GM12892 (cell line): ENCODE measurements at regions not wholly inside any gene's neighbourhood (a gene's known extent, or its start where the extent isn't known, plus 50 kb on each side); places are given as distances from the start of the nearest gene placed in this dataset.
"Not testable (repeated sequence)": the region's sequence is repeated elsewhere in the genome, so short reads cannot be mapped to it uniquely, and the experiment has no call there.

Source experiments
- DNase-seq: peaks from one replicate; pipeline ENCODE4 v3.0.0; 2011; ENCODE audit not compliant: insufficient read length
- FAIRE-seq: peaks from 2 replicates; lab custom pipeline; 2011; peaks lifted over from hg19 to GRCh38; lab: Jason Lieb, UNC
- POLR2A ChIP-seq: IDR thresholded peaks from 2 replicates; pipeline ENCODE4 v1.6.1; 2011; ENCODE audit warnings: low read depth, low read length, control low read depth
- POLR2AphosphoS5 ChIP-seq: IDR thresholded peaks from 2 replicates; pipeline ENCODE4 v1.6.1; 2011; ENCODE audit warnings: low read depth, low read length, control low read depth
- TAF1 ChIP-seq: IDR thresholded peaks from 2 replicates; pipeline ENCODE4 v1.6.1; 2011; ENCODE audit warnings: low read depth, mild to moderate bottlenecking, control low read depth, low read length, borderline replicate concordance

DNA sequence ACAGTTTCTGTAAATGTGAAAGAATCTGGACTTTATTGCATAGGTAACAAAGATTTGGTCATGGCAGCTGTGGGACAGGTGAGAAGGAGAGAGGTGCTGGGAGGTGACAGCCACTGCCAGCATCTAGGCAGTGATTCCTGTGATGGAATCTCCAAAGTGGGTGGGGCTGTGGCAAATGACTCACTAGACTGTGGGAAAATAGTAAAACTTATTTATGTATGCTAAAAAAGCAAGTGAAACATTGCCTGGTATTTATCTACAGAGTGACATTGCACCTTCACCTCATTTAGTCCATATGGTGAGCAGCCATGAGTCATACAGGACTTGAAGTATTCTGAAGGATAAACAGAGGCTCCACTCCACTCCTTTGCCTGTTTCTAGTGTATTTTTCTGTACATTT lies 145.3 kb upstream of the MEX3C start:
- DNase-seq, result no peak
- FAIRE-seq, result no peak
- no peak for TF ChIP-seq POLR2AphosphoS5
- no peak for TF ChIP-seq POLR2A
- no peak for TF ChIP-seq TAF1

DNA sequence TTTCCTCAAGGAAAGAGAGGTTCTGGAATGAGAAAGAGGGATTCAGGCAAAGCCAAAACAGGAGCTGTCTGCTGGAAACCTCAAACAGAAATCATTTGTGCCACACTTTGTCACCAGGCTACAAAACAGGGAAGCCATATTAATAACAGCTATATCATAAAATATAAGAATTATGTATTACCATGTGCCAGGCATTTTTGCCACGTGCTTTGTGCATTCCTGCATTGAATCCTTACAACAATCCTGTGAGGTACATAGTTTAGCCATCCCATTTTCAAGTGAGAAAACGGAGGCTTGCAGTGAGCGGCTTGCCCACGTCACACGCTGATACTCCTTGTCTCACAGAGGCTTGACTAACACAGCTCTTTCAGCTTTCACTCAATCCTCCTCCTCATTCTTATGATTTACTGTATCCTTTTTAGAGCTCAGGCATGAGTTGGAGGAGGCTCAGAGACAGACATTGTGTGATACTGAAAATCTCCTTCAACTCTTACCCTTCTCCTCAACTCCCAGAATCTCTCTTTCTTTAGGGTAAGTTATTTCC lies 148.4 kb upstream of the MEX3C start:
- DNase-seq (no peak), FAIRE-seq (no peak)
- no peak for TF ChIP-seq TAF1
- TF ChIP-seq POLR2AphosphoS5, result no peak
- no peak for TF ChIP-seq POLR2A

DNA sequence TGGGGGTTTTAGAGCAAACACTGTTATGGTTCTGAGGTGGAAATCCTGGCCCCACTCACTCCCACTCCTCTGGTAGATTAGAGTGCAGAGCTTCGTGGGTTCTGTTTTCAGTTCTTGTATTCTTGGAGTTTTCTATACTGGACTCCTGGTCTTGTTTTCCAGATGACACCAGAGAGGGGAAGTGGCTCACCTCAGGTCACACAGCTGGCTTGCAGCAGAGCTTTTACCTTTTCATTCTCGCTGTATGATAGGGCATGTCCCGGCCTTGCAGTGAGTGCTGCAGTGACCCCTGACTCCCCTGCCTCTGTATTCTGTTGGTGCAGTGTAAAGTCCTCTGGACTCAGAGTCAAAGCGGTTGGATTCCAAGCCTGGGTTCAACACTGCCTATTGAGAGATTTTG lies 148.9 kb upstream of the MEX3C start:
- no peak for DNase-seq
- no peak for FAIRE-seq
- TF ChIP-seq TAF1 (no peak), POLR2A (no peak), POLR2AphosphoS5 (no peak)

DNA sequence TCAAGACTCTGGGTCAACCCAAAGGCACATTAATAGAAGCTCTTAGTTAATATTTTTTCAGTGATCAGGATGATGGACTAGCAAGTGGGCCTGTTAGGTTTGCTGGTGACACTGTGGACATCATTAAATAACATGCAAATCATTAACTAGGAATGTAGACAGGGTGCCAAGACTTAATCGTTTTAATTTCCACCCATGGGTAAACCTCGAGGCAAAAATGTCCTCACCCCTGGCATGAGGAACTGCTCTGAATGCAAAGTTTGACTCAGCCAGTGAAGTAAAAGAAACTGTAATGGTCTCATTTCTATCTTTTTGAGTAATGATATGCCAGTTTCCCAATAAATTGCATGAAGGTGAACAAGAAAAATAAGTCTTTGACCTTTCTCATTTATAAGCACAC lies 152.6 kb upstream of the MEX3C start:
- DNase-seq, result no peak
- TF ChIP-seq POLR2A (no peak), POLR2AphosphoS5 (no peak), TAF1 (no peak)
- no peak for FAIRE-seq

DNA sequence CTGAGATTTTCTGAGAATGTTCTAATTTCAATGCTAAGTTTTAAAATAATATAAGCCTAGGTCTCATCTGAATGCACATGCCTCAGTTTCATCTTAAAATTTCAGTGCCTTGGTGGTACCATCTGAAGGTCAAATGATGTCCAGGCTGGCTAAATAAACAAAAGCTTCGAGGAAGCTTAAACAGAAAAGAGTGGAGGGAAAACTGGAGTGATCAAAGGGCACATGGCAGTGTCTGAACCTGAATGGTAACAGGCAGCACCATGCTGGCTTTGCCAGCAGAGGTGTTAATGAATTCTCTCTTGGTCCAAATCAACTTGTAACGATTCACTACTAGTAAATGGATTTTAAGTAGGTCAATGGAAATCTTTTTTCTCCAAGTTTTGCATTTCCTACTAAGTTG lies 158.4 kb upstream of the MEX3C start:
- no peak for FAIRE-seq
- no peak for DNase-seq
- TF ChIP-seq TAF1, result no peak
- no peak for TF ChIP-seq POLR2A
- no peak for TF ChIP-seq POLR2AphosphoS5

DNA sequence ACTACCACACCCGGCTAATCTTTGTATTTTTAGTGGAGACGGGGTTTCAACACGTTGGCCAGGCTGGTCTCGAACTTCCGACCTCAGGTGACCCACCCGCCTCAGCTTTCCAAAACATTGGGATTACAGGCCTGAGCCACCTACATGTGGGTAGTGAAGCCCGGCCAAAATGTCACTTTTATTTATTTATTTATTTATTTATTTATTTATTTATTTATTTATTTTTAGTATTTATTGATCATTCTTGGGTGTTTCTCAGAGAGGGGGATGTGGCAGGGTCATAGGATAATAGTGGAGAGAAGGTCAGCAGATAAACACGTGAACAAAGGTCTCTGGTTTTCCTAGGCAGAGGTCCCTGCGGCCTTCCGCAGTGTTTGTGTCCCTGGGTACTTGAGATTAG lies 162.8 kb upstream of the MEX3C start:
- FAIRE-seq, DNase-seq: not testable (repeated sequence)

DNA sequence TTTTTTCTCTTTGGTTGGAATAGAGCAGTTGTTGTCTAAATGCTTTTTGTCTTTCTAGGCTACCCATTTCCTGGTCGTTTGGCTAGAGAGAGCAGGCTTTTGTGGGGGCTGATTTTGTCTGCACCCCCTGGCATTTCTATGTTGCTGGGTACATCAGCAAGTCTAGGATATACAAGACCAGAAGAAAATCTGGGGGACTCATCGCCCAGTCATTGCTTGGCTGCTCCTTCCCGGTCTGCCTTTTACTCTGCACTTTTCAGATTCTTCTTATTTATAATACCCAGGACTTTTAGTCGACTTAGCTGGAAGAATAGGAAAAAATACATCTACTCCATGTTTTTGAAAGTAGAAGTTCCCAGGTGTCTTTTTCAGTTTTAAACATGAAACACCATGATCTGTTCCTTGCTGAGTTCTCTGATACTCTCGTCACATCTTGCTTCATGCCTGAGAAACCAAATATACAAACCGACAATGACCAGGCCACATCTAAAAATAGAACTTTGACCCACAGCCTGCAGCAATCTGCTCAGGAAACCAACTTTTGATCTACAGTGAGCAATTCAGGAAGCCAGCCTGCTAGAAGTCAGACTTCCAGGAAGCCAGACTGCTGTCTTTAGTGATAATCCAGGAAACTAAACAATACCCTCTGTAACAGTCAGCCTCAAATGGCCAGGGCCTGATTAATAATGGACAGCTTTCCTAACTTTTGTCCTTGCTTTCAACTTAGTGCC lies 163.8 kb upstream of the MEX3C start:
- DNase-seq (no peak), FAIRE-seq (no peak)
- no peak for TF ChIP-seq TAF1
- no peak for TF ChIP-seq POLR2AphosphoS5
- no peak for TF ChIP-seq POLR2A

DNA sequence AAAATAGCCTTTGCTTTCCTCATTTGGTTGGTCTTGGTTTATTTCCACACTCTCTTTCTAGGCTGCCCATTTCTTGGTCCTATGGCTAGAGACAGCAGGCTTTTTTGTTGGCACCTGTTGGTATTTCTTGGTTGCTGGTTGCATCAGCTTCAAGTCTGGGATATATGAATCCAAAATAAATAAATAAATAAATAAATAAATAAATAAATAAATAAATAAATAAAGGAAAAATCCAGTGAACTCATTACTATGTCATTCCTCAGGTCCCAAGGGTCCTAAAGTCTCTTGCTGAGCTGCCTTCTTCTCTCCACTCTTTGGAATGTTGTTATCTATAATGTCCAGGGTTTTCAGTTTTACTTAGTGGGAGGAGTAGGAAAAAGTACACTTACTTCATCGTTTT lies 165.9 kb upstream of the MEX3C start:
- FAIRE-seq (no peak), DNase-seq (no peak)
- TF ChIP-seq TAF1, result no peak
- TF ChIP-seq POLR2A, result no peak
- no peak for TF ChIP-seq POLR2AphosphoS5

DNA sequence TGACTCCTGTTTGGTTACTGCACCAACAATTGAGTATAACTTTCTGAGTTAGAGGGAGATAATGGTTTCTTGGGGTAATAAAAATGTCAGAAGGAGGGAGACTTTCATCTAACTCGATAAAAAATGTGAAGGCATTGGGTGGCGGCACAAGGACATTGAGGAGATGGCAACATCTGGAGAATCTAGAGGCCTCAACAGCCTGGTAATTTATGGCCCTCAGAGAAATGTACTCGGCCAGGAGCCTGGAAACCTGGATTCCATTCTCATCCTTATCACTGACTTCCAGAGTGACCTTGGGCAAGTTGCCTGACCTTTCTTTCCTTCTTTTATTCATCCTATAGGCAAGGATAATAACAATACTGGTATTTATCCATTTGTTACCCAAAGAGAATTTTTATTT lies 173.5 kb upstream of the MEX3C start:
- TF ChIP-seq TAF1 (no peak), POLR2A (no peak), POLR2AphosphoS5 (no peak)
- DNase-seq (no peak), FAIRE-seq (no peak)

DNA sequence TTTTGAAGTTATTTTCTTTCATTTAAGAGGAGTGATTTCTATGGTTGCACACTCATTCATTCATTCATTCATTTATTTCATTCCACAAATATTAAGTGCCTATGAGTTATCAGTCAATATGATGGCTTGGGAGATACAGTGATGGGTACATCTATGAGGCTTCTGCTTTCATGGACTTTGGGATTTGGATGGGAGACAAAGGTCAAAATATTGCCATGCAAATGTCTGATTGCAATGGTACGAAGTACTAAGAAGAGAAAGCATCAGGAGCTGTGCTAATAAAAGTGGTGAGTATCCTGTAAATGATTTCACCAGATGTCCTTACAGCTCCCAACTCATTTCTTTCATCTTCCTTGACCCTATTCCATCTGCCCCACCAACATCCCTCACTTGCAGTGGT lies 174.4 kb upstream of the MEX3C start:
- DNase-seq (no peak), FAIRE-seq (no peak)
- no peak for TF ChIP-seq TAF1
- no peak for TF ChIP-seq POLR2AphosphoS5
- no peak for TF ChIP-seq POLR2A

DNA sequence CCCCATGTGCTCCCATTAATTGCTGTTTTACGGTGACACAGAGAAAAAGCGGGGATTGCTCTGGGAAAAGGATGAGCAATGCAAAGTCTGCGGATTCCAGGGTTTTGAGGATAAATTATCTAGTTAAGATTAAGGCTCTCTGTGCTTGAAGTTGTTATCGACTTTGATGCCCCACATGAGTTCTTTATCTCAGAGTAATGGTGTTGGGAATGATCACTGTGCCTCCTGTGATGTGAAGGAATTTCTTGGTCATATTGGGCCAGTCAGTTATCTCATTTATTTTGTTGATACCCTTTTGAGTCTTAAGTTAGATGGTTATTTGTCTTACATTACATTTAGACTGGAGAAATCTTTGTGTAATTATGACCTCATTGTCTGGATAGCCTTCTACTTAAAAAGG lies 184.6 kb upstream of the MEX3C start:
- TF ChIP-seq POLR2A, result no peak
- TF ChIP-seq TAF1, result no peak
- no peak for TF ChIP-seq POLR2AphosphoS5
- no peak for FAIRE-seq
- no peak for DNase-seq

DNA sequence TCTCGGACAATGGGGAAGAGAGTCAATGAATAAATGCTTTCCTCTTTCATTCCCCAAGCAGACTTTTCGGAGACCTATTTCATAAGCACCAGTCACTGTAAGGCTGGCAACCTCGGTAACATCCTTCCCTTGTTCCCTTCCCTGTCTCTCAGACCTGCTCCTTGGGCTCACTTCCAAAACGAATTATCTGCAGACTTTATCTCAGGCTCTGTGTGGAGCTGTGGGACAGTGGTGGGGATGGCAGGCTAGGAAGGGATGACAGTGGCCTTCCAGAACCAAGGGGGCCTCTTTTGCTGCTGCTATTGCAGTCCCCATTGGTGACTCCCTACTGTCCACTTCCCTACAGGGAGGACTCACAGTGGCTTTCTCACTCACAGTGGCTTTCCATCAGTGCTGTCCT lies 185.6 kb upstream of the MEX3C start:
- TF ChIP-seq TAF1 (no peak), POLR2AphosphoS5 (no peak), POLR2A (no peak)
- FAIRE-seq, result no peak

More for the DNA sequence above, 185.6 kb upstream of the MEX3C start:
- no peak for DNase-seq
